ENCODE measurements at regions not wholly inside any gene's neighbourhood (a gene's known extent, or its start where the extent isn't known, plus 50 kb on each side); places are given as distances from the start of the nearest gene placed in this dataset.

DNA sequence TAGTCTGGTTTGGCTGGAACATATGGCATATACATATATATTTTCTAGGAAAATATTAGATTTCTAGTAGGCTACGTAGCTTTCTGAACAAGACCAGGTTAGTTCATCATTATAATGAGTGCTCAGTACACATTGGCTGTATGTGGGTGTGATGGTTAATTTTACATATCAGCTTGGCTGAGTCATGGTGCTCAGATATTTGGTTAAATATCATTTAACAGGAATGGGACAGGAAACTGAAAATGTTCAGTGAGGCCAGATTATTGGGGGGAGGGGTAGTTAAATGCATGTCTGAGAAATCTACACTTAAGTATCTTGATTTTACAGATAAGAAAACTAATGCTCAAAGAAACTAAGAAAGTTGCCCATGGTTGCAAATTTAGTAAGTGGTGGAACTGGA lies 160.1 kb downstream of the RBMX2 start:
- SMC1A ChIA-PET (ENCODE audit: uncharacterized antibody, unreplicated experiment): no interaction called here
- in situ Hi-C loops (cut with MboI) (no loop called here), intact Hi-C loops (cut with micrococcal nuclease; ENCODE audit: unreplicated experiment) (no loop called here)
- FAIRE-seq: no peak
- Histone ChIP-seq H3K4me2 (ENCODE audit: control insufficient read depth, insufficient read depth) (no peak overlapping the region), H3K4me1 (ENCODE audit: control insufficient read depth, insufficient read depth, low read length) (no peaks in the 10 kb centered on the region), H3K79me2 (ENCODE audit: control insufficient read depth, insufficient read depth, low read length) (no peaks in the 10 kb centered on the region), H3K9ac (ENCODE audit: control insufficient read depth, insufficient read depth, low read length) (no peak overlapping the region), H3K4me3 (no peak overlapping the region), H2AFZ (ENCODE audit: control insufficient read depth, low read depth, low read length) (no peak overlapping the region), H4K20me1 (ENCODE audit: control insufficient read depth, insufficient read depth) (no peaks in the 10 kb centered on the region; the same call in 1 of the 2 replicates), H3K27ac (ENCODE audit: control insufficient read depth, insufficient read depth) (no peak overlapping the region), H3K9me3 (replicated peaks; ENCODE audit: control insufficient read depth, insufficient read depth, low read length) (no peaks in the 10 kb centered on the region), H3K27me3 (replicated peaks in 1 of 2; ENCODE audit: control insufficient read depth in 2 of 2, insufficient read depth in 2 of 2, low read length in 1 of 2) (no peaks in the 10 kb centered on the region), H3K36me3 (ENCODE audit: control insufficient read depth in 2 of 2, insufficient read depth in 2 of 2, low read length in 1 of 2) (no peaks in the 10 kb centered on the region)
- CTCF ChIA-PET: interaction anchor here (0.8 to 1.5 kb wide), 2 partner anchors 13 to 22 kb away, joined by 3 to 4 read pairs; no protein-coding TSS in a partner anchor
- ATAC-seq: no peak
- POLR2A ChIA-PET: no interaction called here
- WGBS (ENCODE audit: insufficient coverage, insufficient replicate concordance, low lambda C conversion rate, missing lambda C conversion rate): 0% methylated on average over 1 of the region's 1 CpG
- TF ChIP-seq RELA (IDR thresholded peaks at IDR 0.05; ENCODE audit: borderline replicate concordance, partially characterized antibody): no peak
- no peak for TF ChIP-seq GATAD2B (conservative IDR thresholded peaks at IDR 0.05; ENCODE audit: low read depth)
- TF ChIP-seq EGR1 (IDR thresholded peaks at IDR 0.05; ENCODE audit: borderline replicate concordance in 1 of 2, low read depth in 2 of 2, low read length in 2 of 2): no peak
- TF ChIP-seq, protein P1, sequence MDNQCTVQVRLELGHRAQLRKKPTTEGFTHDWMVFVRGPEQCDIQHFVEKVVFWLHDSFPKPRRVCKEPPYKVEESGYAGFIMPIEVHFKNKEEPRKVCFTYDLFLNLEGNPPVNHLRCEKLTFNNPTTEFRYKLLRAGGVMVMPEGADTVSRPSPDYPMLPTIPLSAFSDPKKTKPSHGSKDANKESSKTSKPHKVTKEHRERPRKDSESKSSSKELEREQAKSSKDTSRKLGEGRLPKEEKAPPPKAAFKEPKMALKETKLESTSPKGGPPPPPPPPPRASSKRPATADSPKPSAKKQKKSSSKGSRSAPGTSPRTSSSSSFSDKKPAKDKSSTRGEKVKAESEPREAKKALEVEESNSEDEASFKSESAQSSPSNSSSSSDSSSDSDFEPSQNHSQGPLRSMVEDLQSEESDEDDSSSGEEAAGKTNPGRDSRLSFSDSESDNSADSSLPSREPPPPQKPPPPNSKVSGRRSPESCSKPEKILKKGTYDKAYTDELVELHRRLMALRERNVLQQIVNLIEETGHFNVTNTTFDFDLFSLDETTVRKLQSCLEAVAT (IDR thresholded peaks at IDR 0.05): no peak
- no peak for TF ChIP-seq NR2C2 (IDR thresholded peaks at IDR 0.05; ENCODE audit: borderline replicate concordance, control insufficient read depth, insufficient read length, low read depth)
- TF ChIP-seq FOS (IDR thresholded peaks at IDR 0.05; ENCODE audit: borderline replicate concordance, extremely low read depth, insufficient read length): no peak
- TF ChIP-seq BCL3 (IDR thresholded peaks at IDR 0.05; ENCODE audit: borderline replicate concordance, insufficient read depth, low read depth, low read length, poor library complexity, severe bottlenecking): no peak
- TF ChIP-seq NFIC (IDR thresholded peaks at IDR 0.05; ENCODE audit: low read depth, low read length): no peak
- TF ChIP-seq SIX5 (IDR thresholded peaks at IDR 0.05; ENCODE audit: low read depth, low read length, severe bottlenecking): no peak
- TF ChIP-seq CBFB (IDR thresholded peaks at IDR 0.05; ENCODE audit: low read depth): no peak
- TF ChIP-seq, protein P2, sequence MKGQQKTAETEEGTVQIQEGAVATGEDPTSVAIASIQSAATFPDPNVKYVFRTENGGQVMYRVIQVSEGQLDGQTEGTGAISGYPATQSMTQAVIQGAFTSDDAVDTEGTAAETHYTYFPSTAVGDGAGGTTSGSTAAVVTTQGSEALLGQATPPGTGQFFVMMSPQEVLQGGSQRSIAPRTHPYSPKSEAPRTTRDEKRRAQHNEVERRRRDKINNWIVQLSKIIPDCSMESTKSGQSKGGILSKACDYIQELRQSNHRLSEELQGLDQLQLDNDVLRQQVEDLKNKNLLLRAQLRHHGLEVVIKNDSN (IDR thresholded peaks at IDR 0.05; ENCODE audit: borderline replicate concordance, extremely low read length, insufficient read depth, low read depth, low read length): no peak
- TF ChIP-seq SMC3 (IDR thresholded peaks at IDR 0.05; ENCODE audit: borderline replicate concordance, low read length): no peak
- TF ChIP-seq ZBED1 (IDR thresholded peaks at IDR 0.05; ENCODE audit: borderline replicate concordance): no peak
- no peak for TF ChIP-seq LARP7 (IDR thresholded peaks at IDR 0.05)
- no peak for TF ChIP-seq POLR2AphosphoS5 (IDR thresholded peaks at IDR 0.05; ENCODE audit: low read length)
- BruUV-seq (replicated peaks): no TSS peak
- RAD21 ChIA-PET (ENCODE audit: unreplicated experiment): no interaction called here
- DNase-seq (ENCODE audit: low read depth, low spot score): no peak
